Left cardiac atrium (tissue), 4 donors: ENCODE measurements at regions not wholly inside any gene's neighbourhood (a gene's known extent, or its start where the extent isn't known, plus 50 kb on each side); places are given as distances from the start of the nearest gene placed in this dataset.
A peak's percentile ranks its signal among the peaks of the same experiment; 100 is the strongest.

Experiments used
- ATAC-seq, 2 donors: fragments of 200-7000 bp; cut with Tn5 transposase; one replicate each; pipeline ENCODE4 v1.9.1; 2020; ENCODE audit warnings: mild to moderate bottlenecking in 2 of 2, moderate library complexity in 2 of 2
- DNase-seq: peaks from one replicate; pipeline ENCODE4 v3.0.0-alpha.2; 2020
- intact Hi-C, 2 donors: fragments of 100-400 bp; cut with DNase I; formaldehyde crosslinking; loops; one replicate each; pipeline versions ENCODE4 v1.14.1 to v1.15.1; 2022 to 2023
- donor health status: DM: no; HTN: yes; CAD: no.
- donor health status: DM: no; HTN: yes; CAD: no; lungs with severe emphysema.
- donor health status: DM: yes; HTN: yes; CAD: no.
- donor health status: Dilated cardiomyopathy.

DNA sequence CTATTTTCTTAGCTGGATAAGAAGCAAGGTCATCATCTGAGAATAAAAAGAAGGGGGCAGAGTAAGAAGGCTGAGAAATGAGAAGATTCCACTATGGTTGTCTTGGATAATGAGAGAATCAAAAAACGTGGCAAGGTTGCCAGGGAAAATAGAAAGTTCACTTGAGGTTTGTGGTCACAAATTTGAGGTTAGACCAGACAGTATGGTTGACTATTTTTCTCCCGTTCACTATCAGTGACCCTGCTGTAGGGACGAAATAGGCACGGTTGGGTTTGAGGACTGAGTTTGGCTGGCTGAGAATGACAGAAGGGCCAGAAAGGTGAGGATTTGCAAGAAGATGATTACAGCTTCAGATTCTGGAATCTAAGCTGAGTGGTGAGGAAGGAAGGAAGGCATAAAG lies 266.0 kb upstream of the ZNF462 start:
- DNase-seq (no peak), ATAC-seq (no peak)
- intact Hi-C loops, result no loop called here

DNA sequence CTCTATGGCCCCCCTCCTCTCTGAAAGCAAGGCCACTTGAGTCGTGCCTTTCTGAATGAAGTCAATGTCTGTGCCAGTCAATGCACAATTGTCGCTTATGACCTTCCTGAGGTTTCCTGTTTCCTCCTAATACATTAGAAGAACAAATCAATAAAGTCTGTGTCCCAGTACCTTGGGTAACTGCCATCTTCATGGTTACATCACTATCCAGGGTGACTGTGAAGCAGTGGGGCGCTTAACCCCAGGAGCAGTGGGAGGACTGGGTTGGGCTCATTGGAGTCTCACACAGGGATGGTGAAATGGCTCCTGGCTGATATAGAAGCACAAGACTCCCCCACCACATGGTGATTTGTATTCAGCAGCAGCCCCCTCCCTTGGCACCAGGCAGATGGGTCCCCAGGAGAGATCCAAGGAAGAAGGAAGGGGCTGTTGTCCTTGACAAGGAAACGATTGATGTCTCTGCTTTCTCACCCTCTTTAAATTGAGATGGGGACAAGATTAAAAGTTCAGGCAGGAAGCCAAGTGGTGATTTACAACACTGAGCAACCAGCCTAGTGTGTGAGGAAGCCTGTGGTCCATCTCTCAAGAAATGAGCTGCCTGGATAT lies 261.9 kb upstream of the ZNF462 start:
- intact Hi-C loops, result no loop called here
- DNase-seq (no peak), ATAC-seq (no peak)

DNA sequence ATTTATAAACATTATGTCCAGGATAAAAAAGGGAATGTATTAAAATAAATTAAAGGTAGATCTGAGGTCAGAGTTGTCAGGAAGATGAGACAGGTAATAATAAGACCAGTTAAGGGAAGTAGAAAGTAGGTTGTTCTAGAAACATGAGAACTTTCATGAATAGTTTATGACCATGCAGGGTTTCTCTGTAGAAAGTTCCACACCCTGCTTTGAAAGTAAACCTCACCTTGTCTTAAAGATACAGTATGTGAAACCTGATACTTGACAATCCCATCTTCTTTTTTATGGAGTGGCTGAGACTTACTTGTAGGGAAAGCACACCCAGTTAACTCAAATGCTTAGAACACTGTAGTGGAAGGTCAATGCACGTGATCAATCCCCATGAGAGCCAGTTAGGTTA lies 260.6 kb upstream of the ZNF462 start:
- intact Hi-C loops, result no loop called here
- no peak for DNase-seq
- no peak for ATAC-seq

DNA sequence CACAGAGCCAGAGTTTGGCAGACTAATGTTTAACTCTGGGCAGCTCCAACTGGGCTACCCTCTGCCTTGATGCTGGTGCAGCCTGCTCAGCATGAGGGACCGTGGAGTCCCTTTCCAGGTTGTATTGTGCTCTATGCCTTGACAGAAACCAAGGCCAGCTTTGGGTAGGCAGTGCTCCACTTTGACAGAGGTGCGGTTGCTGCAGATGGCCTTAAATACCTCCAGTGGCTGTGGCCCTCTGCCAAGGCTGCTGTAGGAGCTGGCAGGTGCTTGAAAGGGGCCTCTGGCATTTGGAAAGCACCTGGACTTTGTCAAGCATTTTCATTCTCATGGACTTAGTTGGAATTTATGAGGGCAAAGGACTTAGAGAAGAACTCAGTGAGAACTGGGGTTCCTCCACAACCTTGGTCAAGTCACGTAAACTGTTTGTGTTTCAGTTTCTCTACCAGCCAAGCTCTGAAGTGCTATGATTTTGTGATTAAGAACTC lies 249.7 kb upstream of the ZNF462 start:
- DNase-seq (no peak), ATAC-seq (no peak)
- intact Hi-C loops, result no loop called here

DNA sequence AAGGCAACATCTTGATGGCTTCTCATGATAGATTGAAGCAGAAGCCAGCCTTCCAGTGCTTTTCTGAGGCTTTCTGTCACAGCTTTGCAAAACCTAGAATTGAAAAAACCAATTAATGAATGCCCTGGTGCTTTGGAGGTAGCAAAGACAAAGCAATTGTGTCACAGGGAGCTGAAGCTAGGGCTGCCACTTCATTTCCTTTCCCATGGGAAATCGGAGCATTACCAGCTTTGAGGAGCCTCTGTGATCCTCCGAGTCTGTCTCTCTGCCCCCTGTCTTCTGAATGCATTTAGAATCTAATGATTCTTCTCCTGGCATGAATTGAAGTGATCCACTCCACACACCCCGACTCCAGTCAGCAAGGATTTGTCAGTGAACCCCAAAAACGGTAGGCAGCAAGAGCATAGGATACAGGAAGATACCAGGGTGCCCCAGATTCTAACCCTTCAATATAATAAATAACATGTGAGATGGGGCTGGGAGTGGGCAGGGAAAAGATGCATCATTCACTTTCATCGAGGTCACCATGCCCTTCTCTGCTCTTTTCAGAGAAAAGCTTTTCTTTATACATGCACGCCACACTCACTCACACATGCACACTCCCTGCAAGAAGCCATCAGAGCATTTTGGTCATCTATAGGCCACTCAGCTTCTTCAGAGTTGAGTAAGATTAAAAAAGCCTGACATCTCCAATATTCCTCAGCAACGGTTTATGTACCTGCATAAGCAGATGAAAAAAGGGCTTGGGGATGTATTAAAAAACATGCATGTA lies 247.7 kb upstream of the ZNF462 start:
- no peak for DNase-seq
- no peak for ATAC-seq
- intact Hi-C loops, result no loop called here

DNA sequence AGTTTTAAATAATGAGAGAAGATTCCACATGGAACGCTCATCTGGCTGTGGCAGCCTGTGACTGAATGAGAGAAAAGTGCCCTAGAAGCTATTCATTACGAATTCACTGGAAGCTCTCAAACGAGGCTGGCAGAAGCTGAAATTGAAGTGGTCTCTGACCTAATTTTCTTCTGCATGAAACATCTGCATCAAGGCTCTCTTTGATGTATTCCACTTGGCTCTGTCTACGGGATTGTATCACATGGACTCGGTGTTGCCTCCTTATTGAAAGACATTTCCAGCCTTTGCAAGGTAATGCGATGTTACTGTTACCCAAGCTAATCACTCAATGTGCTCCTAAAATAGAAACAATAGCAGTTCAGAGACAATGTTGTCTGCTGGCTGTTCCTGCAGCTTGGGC lies 246.9 kb upstream of the ZNF462 start:
- intact Hi-C loops, result no loop called here
- no peak for DNase-seq
- ATAC-seq, result no peak

DNA sequence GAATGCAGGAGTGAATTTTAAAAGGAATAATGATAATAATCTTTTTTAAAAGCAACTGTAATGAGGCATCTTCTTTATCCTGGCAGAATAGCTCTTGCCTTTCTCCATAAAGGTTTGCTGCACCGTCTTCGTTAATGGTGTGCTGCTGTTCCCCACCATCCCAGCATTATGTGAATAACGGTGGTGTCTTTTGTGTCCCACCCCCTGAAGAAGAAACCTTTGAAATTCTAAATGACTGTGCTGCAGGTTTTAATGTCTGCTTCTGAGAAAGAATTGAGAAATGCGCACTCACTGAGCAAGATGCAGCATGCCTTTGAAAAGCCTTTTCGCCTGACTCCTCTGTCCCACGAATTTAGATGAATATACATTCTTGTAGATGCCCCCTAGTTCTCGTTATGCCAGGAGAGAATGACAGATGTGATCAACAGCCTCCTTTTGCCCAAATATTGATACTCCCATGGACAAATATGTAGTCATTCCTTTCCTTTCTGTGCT lies 246.1 kb upstream of the ZNF462 start:
- intact Hi-C loops, result no loop called here
- ATAC-seq (no peak), DNase-seq (no peak)

DNA sequence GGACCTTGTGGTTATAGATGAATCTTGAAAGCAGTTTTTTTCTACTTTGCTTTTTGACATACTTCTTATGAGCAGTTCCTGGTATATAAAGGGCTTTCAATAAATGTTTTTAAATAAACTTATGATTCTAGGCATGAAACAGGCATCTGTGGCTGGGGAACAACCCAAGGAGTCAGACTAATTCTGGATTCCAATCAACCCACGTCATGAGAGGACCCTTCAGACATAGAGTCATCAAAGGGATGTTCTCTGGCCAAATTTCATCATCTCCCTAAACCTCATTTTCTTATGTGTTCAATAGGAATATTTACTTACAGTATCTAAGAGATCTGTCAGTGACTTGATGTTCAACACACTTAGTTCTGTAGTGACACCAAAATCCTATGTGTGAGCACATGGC lies 243.8 kb upstream of the ZNF462 start:
- intact Hi-C loops, result no loop called here
- ATAC-seq, result no peak

DNA sequence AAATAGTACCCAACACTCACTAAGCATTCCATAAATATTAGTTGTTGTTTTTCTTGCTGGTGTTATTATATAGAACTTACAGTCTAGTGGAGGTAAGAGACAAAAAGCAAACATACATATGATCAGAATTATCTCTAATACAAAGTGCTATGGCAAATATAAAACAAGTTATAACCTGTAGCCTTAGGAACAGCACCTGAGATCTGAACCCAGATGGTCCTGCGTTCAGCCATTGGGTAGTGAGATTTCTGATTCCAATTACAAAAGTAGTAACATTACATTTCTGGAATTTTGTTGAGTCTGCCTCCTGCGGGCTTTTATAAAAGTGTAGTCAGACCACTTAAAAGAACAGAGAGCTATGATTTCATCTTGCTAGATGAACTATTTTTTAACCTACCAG lies 242.9 kb upstream of the ZNF462 start:
- DNase-seq (no peak), ATAC-seq (no peak)
- intact Hi-C loops, result no loop called here

More for the DNA sequence above, 243.8 kb upstream of the ZNF462 start:
- no peak for DNase-seq

DNA sequence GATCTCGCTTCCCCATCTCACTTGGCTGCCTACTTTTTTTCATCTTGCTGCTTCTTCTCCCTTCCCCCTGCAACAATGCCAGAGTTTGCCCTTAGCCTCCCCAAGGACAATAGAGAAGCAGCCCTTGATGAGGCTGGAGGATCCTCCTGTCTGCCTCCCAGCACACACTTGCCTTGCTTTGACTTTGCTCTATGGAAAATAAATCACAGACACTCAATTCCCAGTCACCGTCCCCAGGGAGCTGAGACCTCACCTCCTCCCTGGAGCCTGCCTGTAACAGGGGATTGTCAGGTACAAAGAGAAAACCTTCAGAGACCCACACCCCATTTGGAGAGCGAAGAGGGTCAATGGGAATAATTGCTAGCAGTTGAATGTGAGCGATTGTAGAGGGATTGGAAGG lies 242.1 kb upstream of the ZNF462 start:
- ATAC-seq, result no peak
- intact Hi-C loops, result no loop called here
- DNase-seq, result no peak

DNA sequence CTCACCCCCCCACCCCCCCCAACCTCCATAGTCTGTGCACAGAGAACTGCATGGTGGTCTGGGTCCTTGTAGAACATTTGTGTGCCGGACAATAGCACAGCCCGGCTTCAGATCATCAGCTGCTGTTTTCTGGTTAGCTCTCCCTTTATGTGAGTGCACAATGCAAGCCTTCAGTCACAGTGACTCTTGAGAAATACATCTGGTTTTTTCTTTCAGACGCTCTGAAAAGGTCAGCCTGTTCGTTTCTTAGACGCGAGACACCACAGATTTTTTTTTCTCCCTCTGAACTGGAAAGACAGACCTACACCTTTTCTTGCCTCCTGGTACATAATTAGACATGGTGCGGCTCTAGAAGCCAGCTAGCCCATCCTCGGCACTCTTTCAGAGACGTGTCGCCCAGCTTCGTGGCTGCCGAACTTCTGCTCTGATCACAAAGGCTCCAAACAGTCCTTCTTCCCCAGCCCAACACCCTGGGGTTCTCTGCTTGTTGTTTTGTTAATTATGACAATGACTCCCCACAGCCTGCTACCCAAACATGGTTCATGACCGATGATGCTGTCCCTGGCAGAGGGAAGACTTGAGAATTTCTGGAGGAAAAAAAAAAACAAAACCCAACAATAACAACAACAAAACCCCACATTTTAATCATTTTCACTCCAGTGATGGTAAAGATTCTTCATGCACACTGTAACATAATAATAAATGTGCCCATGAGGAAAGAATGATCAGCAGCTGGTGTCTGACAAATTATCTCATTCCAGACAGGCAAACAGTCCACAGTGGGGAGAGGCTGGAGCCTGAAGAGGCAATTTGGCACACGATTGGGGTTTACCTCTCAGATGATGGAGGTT lies 241.4 kb upstream of the ZNF462 start:
- no peak for DNase-seq
- peak in 1 of 2 donors; percentile 54 for ATAC-seq
- intact Hi-C loops, result no loop called here

DNA sequence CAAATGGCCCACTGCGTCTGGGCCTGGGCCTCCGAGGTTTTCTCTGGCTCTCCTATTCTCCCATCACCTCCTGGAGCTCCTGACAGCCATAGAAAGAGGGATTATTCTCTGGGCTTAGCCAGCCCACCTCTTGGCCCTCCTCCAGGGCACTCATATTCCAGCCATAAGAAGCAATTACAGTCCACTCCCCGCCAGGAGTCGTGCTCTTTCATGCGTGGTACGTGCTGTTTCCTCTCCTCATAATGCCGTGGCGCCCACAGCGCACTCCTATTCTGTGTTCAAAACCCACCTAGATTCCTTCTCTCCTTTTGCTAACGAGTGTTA lies 240.8 kb upstream of the ZNF462 start:
- DNase-seq (no peak), ATAC-seq (no peak)
- intact Hi-C loops, result no loop called here

DNA sequence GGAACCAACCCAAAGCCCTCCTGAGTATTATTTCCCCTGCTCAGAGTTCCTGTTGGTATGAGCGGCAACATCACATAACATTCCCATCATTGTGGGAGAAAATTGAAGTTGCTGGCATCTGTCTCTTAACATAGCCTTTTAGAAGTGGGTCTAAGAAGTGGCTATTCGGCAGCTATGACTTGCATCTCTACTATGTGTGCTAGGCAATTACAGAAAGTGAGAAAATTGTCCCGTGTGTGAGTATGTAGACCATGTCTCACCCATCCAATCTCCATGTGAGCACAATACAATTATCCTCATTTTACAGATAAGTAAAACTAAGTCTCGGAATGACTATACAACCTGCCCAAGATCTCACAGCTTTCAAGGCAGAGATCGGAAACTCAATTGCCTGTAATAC lies 239.4 kb upstream of the ZNF462 start:
- DNase-seq, result no peak
- intact Hi-C loops, result no loop called here
- no peak for ATAC-seq

DNA sequence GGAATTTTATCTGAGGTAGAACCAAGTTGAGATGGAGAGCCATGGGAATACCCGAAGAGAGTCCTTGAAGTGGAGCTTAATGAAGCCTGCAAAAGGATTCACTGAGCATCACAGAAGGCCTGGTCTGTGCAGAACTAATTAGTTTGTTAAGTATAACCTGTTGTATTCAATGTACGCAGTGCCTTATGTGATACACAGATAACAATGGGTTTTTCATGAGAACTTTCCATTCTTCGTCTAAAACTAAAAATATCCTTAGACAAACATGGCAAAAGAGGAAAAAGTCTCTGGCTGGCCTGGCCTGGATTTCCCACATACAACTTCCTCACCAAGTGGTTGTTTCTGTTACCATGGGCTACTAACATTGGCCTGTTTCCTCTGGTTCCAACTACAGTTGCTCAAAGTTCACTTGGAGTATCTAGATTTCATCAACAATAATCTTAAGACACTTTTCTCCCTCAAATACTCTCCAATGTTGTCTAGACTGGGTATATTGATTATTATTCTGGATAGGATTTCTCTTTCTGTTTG lies 237.6 kb upstream of the ZNF462 start:
- intact Hi-C loops, result no loop called here
- DNase-seq, result peak; percentile 24
- peak in 1 of 2 donors; percentile 29 for ATAC-seq

DNA sequence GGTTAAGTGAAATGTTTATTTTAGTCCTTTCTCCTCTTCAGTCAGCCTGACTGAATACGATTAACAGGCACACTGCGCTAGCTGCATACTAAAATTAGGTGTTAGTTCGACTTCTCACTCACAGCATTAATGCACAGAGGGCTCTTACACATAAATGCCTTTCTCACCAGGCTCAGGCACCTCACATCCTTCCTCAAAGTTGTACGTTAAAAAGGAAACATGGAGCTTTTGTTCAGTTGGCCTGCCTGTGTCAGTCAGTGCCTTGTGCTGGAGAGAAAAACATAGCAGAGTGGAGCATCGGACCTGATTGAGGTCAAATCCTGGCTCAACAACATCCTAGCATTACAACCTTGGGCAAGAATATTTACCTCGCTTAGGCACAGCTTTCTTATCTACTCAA lies 236.0 kb upstream of the ZNF462 start:
- no peak for ATAC-seq
- intact Hi-C loops, result no loop called here

DNA sequence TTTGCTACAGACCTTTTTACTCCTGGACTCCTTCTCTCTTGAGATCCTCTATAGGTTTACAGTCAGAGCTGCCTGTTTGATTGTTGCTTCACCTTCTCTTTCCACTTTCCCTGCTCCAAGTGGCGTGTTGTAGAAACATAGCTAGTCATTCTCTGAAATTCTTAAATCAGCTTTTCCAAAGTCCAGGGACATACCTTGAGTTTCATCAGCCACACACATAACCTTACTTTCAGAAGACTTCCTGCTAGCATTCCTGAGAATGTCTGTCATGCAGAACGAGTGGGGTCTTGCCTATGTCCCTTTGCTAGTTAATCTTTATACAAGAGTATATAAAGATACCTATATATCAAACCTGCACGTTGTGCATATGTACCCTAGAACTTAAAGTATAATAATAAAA lies 230.3 kb upstream of the ZNF462 start:
- intact Hi-C loops, result no loop called here
- ATAC-seq, result no peak
- DNase-seq, result no peak

More for the DNA sequence above, 236.0 kb upstream of the ZNF462 start:
- DNase-seq, result no peak

DNA sequence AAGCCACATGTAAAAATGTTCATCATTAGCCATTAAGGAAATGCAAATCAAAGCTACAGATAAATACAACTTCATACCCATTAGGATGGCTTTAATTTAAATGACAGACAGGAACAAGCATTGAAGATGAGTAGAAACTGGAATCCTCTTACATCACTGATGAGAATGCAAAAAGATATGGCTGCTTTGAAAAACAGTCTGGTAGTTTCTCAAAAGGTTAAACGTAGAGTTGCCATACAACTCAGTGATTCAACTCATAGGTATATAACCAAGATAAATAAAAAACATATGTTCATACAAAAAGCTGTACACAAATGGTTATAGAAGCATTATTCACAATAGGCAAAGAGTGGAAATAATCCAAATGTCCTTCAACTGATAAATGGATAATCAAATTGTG lies 228.8 kb upstream of the ZNF462 start:
- no peak for ATAC-seq
- no peak for DNase-seq
- intact Hi-C loops, result no loop called here

DNA sequence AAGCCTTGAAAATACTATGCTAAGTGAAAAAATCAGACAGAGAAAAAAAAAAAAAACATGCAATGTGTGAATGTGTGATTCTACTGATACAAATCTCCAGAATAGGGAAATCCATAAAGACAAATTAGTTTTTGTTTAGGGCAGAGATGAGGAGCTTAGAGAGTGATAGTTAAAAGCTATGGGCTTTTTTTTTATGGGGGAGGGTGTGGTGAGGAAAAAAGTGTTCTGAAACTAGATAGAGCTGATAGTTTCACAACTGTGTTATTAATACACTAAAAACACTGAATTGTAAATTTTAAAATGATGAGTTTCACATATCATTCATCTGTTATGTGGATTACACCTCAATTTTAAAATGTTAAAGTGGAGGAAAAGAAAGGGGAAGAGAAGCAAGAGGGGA lies 228.3 kb upstream of the ZNF462 start:
- intact Hi-C loops, result no loop called here
- ATAC-seq, result no peak

DNA sequence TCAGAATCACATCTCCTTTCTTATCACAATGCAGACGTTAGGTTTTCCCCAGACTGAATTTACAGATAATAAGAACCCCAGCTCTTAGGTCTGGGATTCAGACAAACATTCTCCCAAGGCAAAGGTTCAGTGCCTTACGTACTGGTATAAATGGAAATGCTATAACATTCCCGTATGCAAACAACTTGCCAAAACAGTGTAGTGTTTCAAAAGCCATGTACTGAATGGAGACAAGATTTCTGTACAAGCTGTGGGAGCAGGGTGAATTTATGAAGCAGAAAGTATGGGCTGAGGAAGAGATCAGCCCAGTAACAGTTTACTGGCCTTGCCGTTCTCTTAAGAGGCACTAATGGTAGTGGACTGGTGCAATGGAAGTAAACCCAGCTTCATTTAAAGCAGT lies 225.5 kb upstream of the ZNF462 start:
- DNase-seq, result no peak
- intact Hi-C loops, result no loop called here
- no peak for ATAC-seq

More for the DNA sequence above, 228.3 kb upstream of the ZNF462 start:
- DNase-seq, result no peak
